ENCODE measurements at regions not wholly inside any gene's neighbourhood (a gene's known extent, or its start where the extent isn't known, plus 50 kb on each side); places are given as distances from the start of the nearest gene placed in this dataset.
A peak's percentile ranks its signal among the peaks of the same experiment; 100 is the strongest.
"Not testable (repeated sequence)": the region's sequence is repeated elsewhere in the genome, so short reads cannot be mapped to it uniquely, and the experiment has no call there.

DNA sequence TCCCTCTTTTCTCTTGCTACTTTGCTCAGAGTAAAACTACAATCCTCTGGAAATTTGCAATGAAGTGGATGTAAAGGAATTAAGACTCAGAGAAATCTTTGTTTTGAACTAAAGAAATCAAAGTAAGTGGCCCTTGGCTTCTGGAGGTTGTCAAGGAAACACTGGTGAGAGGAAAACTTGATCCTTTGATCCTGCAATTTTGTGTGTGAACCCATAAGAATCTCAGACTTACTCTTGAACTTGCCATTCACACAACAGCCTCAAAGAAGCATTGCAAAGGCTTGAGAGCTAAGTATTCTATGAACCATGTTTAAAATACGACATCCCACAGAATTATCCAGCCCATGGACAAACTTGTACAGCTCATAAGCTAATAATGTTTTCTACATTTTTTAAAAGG is 827.5 kb downstream of the TAF11L14 start:
- DNase-seq (ENCODE audit: low read depth in 1 of 2, low spot score in 1 of 2), result no peak
- no peaks in the 10 kb centered on the region for H3K4me1 ChIP-seq (ENCODE audit: low read depth)
- H3K9me3 ChIP-seq (ENCODE audit: low read depth), result no peaks in the 10 kb centered on the region
- H3K27me3 ChIP-seq, result no peaks in the 10 kb centered on the region
- no peaks in the 10 kb centered on the region for H3K36me3 ChIP-seq
- no peak overlapping the region for H3K4me3 ChIP-seq
- TF ChIP-seq, protein P1, sequence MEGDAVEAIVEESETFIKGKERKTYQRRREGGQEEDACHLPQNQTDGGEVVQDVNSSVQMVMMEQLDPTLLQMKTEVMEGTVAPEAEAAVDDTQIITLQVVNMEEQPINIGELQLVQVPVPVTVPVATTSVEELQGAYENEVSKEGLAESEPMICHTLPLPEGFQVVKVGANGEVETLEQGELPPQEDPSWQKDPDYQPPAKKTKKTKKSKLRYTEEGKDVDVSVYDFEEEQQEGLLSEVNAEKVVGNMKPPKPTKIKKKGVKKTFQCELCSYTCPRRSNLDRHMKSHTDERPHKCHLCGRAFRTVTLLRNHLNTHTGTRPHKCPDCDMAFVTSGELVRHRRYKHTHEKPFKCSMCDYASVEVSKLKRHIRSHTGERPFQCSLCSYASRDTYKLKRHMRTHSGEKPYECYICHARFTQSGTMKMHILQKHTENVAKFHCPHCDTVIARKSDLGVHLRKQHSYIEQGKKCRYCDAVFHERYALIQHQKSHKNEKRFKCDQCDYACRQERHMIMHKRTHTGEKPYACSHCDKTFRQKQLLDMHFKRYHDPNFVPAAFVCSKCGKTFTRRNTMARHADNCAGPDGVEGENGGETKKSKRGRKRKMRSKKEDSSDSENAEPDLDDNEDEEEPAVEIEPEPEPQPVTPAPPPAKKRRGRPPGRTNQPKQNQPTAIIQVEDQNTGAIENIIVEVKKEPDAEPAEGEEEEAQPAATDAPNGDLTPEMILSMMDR (IDR thresholded peaks at IDR 0.05; ENCODE audit: low read depth, low read length), result no peak
- no peak overlapping the region for H3K27ac ChIP-seq

DNA sequence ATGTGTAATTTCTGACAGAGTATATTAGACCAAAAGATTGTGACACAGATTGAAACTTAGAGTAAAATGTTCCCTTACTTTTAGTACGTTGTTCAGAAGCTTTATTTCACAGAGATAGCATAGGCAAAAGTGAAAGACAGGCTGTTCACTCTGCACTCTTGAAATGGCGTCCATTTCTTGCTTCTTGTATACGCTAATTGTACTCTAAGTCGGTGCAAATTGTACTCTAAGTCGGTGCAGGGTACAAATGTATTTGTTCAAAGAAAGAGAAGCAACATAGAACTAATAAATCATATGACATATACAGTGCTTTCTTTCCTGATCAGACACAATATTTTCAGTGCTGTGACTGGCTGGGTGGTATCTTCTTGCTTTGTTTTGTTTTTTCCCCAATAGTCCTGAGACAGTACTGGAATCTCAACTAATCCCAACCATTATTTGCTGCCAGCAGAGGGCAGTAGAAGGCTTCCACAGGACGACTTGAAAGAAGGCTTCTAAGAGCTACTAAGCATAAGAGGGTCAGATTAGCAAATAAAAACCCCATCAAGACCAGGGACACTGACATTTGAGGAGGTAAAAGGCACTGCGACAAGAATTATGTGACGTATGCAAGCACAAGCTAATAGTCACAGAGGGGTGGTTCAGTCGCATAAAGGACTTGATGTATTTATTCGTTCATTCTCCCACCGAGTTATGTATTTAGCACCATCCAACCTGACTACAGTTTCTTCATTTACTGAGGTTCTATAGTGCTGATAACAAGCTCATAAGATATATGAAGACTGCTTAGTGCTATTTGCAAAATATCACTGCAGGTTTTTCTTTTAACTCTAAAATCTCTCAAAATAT is 831.8 kb downstream of the TAF11L14 start:
- H3K4me1 ChIP-seq (ENCODE audit: low read depth), result no peaks in the 10 kb centered on the region
- no peak overlapping the region for H3K4me3 ChIP-seq
- no peaks in the 10 kb centered on the region for H3K27me3 ChIP-seq
- TF ChIP-seq, protein P1 (IDR thresholded peaks at IDR 0.05; ENCODE audit: low read depth, low read length), result peak; percentile 53
- no peaks in the 10 kb centered on the region for H3K9me3 ChIP-seq (ENCODE audit: low read depth)
- no peaks in the 10 kb centered on the region for H3K36me3 ChIP-seq
- H3K27ac ChIP-seq, result no peak overlapping the region
- DNase-seq (ENCODE audit: low read depth in 1 of 2, low spot score in 1 of 2), result peak; percentile 47 to 63

DNA sequence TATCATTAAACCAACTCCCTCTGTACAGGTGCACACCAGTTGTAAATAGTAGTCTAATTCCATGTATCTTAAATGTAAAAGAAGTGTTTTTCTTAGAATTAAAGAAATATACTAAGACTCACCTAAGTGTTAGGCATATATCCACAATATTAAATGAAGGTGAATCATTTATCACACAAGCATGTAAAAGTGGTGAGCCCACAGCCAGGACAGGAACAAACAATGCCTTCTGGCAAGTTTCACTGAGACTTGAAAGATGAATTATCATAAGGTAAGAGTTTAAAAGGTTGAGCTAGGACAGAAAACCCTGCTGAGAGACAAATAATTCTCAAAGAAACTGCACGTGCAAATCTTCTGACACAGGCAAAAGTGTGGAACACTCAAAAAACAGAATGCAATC is 832.5 kb downstream of the TAF11L14 start:
- no peaks in the 10 kb centered on the region for H3K36me3 ChIP-seq
- no peak for DNase-seq (ENCODE audit: low read depth in 1 of 2, low spot score in 1 of 2)
- no peaks in the 10 kb centered on the region for H3K9me3 ChIP-seq (ENCODE audit: low read depth)
- H3K4me3 ChIP-seq, result no peak overlapping the region
- H3K27ac ChIP-seq, result no peak overlapping the region
- no peaks in the 10 kb centered on the region for H3K4me1 ChIP-seq (ENCODE audit: low read depth)
- TF ChIP-seq, protein P1 (IDR thresholded peaks at IDR 0.05; ENCODE audit: low read depth, low read length), result no peak
- no peaks in the 10 kb centered on the region for H3K27me3 ChIP-seq

DNA sequence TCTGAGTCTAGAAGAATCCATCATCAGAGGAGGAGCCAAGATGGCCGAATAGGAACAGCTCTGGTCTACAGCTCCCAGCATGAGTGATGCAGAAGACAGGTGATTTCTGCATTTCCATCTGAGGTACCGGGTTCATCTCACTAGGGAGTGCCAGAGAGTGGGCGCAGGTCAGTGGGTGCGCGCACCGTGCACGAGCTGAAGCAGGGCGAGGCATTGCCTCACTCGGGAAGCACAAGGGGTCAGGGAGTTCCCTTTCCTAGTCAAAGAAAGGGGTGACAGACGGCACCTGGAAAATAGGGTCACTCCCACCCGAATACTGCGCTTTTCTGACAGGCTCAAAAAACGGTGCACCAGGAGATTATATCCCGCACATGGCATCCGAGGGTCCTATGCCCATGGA is 837.5 kb downstream of the TAF11L14 start:
- not testable (repeated sequence) for DNase-seq (ENCODE audit: low read depth in 1 of 2, low spot score in 1 of 2); H3K27ac ChIP-seq; H3K9me3 ChIP-seq (ENCODE audit: low read depth); H3K27me3 ChIP-seq; H3K4me1 ChIP-seq (ENCODE audit: low read depth); H3K36me3 ChIP-seq; H3K4me3 ChIP-seq

DNA sequence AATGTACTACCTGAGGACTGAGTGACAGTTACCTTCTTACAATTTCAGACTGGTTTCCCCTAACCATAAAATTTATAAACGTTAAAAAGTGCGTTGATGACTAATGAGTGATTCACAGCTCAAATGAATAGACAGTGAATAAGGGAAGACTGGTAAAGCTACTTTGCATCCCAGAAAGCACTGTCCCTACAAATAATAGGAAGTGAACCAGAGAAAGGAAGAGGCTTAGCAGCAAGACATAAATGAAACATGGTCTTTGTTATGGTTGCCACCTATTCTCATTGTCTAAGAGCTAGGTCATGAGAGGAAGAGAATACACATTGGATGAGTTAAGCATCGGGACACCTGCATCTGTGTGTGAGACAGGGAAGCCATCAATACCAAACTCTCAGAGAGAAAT is 849.2 kb downstream of the TAF11L14 start:
- Histone ChIP-seq H3K27ac (no peak overlapping the region), H3K27me3 (no peaks in the 10 kb centered on the region), H3K4me1 (ENCODE audit: low read depth) (peaks cover 10% of the 10 kb centered on the region), H3K36me3 (no peaks in the 10 kb centered on the region), H3K4me3 (no peak overlapping the region), H3K9me3 (ENCODE audit: low read depth) (no peaks in the 10 kb centered on the region)
- no peak for DNase-seq (ENCODE audit: low read depth in 1 of 2, low spot score in 1 of 2)
- TF ChIP-seq, protein P1 (IDR thresholded peaks at IDR 0.05; ENCODE audit: low read depth, low read length), result no peak

DNA sequence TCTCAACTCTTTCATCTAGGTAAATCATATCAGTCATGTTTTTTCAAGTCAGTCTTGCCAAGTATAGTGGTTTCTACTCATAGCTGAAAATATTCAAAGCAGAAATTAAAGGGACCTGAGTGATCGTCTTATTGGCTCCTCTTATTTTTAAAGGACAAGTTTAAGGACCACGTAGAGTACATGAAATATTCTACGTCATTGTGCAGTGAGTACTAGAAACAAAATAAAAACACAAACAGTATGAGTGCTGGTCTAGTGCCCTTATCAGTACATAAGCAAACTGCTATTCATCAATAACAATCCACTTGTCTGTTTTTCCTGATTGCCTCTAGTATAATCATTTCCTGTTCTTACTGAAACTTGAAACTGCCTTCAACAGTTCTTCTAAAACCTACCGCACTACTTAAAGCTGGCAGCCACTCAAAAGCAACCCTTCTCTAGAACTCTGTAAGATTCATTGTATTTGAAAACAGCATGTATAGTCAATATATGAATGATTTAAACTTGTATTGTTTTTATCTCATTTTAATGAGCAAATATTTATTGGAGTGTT is 853.7 kb downstream of the TAF11L14 start:
- H3K36me3 ChIP-seq, result no peaks in the 10 kb centered on the region
- peak in 1 of 2 donors; percentile 42 for DNase-seq (ENCODE audit: low read depth in 1 of 2, low spot score in 1 of 2)

More for the DNA sequence above, 853.7 kb downstream of the TAF11L14 start:
- no peak overlapping the region for H3K4me3 ChIP-seq
- TF ChIP-seq, protein P1 (IDR thresholded peaks at IDR 0.05; ENCODE audit: low read depth, low read length), result no peak
- no peak overlapping the region for H3K27ac ChIP-seq
- peaks cover 10% of the 10 kb centered on the region for H3K4me1 ChIP-seq (ENCODE audit: low read depth)
- H3K9me3 ChIP-seq (ENCODE audit: low read depth), result no peaks in the 10 kb centered on the region
- H3K27me3 ChIP-seq, result no peaks in the 10 kb centered on the region

Measured in cardiac muscle cell (in vitro differentiated cells and primary cell).